NB4 (cell line): ENCODE measurements at regions not wholly inside any gene's neighbourhood (a gene's known extent, or its start where the extent isn't known, plus 50 kb on each side); places are given as distances from the start of the nearest gene placed in this dataset.

ENCODE experiments used
- DNase-seq: peaks from one replicate; pipeline ENCODE4 v3.0.0; 2010; ENCODE audit warnings: low read depth
- H3K4me3 ChIP-seq: one replicate; pipeline ENCODE4 v1.5.1; 2011; ENCODE audit warnings: mild to moderate bottlenecking, low read depth, low read length, moderate library complexity
- CTCF ChIP-seq: IDR thresholded peaks from one replicate; pipeline ENCODE4 v1.5.1; 2012; ENCODE audit warnings: low read depth, low read length
- MAX ChIP-seq: IDR thresholded peaks from 2 replicates; pipeline ENCODE4 v1.6.1; 2011; ENCODE audit warnings: low read depth, low read length
- MYC ChIP-seq: IDR thresholded peaks from 2 replicates; pipeline ENCODE4 v1.6.1; 2011; ENCODE audit warnings: low read depth, low read length
- POLR2A ChIP-seq: IDR thresholded peaks from 2 replicates; pipeline ENCODE4 v1.6.1; 2011; ENCODE audit warnings: mild to moderate bottlenecking; ENCODE audit not compliant: insufficient read length; ENCODE audit errors: extremely low read depth

DNA sequence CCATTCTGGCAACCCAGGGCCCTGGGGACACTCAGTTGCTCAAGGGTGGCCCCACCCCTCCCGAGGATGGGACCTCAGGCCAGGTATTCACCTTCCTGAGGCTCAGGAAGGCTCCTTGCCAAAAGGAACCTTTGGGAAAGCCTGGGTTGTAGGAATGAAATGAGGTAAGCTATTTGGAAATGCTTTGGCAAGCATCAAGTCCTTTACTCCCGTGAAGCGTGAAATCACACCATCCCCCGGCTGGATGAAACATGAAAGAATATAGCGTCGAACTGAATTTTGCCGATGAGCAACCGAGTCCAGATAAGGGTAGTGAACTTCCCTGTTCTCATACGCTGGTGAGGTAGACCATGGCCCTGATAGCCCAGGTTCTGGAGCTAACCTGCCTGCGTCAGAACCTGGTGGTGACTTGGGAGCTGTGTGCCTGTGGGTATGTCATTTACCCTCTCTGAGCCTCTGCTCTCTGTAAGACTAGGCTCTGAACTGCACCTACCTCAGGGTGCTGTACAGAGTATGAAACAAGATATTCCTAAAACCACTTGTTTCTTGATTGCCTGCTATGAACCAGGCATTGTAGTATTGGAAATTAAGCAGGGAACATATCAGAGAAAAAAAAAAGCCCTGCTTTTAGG, 105.3 kb upstream of the BOD1 start:
- no peak for TF ChIP-seq POLR2A
- no peak for DNase-seq
- H3K4me3 ChIP-seq, result no peak overlapping the region

DNA sequence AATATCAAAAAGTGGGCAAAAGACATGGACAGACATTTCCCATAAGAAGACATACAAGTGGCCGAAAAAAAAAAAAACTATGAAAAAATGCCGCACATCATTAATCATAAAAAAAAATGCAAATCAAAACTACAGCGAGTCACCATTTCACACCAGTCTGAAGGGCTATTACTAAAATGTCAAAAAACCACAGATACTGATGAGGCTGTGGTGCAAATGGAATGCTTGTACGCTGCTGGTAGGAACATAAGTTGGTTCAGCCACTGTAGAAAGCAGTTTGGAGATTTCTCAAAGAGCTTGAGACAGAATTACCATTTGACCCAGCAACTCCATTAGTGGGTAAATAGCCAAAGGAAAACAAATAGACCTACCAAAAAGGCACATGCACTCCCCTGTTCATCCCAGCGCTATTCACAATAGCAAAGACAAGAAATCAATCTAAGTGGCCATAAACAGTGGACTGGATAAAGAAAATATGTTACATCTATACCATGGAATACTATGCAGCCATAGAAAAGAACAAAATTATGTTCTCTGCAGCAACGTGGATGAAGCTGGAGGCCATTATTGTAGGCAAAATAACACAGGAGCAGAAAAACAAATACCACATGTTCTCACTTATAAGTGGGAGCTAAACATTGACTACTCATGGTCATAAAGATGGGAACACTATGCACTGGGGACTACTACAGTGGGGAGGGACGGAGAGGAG, 110.6 kb upstream of the BOD1 start:
- TF ChIP-seq MAX (no peak), MYC (no peak), CTCF (no peak), POLR2A (no peak)
- DNase-seq, result no peak
- H3K4me3 ChIP-seq, result no peak overlapping the region

GRCh38 chr5:173727839-173728778, 111.7 kb upstream of the BOD1 start:
- H3K4me3 ChIP-seq, result no peak overlapping the region
- no peak for TF ChIP-seq POLR2A
- no peak for TF ChIP-seq MYC
- TF ChIP-seq MAX, result no peak
- no peak for TF ChIP-seq CTCF
- DNase-seq, result no peak

DNA sequence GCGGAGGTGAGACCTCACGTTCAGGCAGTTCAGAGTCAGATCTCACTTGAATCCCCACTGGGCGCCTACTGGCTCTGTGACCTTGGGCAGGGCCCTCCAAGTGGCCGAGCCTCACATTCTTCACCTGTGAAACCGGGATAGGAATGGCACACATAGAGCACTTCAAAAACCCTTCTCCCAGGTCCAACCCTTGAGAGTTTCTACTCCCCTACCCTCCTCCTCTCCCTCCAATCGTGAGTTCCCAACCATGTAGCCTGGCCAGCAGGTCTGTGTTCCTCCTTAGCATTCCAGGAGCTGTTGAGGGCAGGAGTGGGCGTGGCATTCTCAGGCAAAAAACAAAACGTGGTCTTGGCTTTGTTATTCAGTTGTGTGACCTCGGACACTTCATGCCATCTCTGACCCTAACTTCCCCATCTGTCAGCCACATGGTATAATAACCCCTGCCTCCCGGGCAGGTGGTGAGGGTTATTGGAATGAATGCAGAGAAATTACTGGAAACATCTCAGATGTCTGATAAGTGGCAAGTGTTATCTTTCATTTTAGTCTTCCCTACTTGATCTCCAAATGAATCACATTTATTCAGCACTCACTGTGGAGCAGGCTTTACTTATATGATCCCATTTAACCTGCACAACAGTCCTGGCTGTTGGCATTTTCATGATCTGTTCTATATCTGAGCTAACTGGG, 112.8 kb upstream of the BOD1 start:
- no peak overlapping the region for H3K4me3 ChIP-seq
- DNase-seq, result no peak
- peak; percentile 60 for TF ChIP-seq MAX
- TF ChIP-seq CTCF, result no peak

DNA sequence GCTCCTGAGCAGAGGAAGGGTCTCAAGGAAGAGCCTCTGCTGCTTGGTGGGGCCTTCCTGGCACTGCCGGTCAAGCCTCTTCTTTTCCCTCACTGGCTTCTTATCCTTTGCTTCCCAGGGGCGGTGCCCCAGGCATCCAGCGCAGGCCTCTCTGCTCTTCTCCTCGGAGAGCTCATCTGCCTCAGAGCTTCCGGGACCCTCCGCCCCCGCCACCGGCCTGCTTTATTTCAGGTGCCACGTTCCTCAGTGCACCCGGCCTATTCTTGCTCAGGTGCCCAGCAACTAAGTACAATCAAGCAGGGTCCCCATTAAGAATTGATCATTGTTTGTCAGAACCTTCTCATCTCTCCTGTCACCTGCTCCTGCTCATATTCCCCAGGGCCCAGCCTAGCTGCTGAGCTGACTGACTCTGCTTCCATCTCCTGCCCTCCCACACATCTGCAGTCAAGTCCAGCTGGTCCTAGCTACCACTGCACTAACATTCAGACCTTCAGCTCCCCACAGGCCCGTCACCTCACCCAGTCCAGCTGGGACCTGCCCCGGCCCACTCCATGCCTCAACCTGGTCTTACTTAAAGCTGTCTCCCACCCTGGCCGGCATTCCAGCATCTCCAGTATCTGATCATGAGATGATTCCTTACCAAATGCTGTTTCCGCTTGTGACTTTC, 114.3 kb upstream of the BOD1 start:
- H3K4me3 ChIP-seq, result no peak overlapping the region
- DNase-seq, result no peak
- TF ChIP-seq CTCF (no peak), MYC (no peak), POLR2A (no peak), MAX (no peak)
